Raji (cell line): ENCODE measurements at regions not wholly inside any gene's neighbourhood (a gene's known extent, or its start where the extent isn't known, plus 50 kb on each side); places are given as distances from the start of the nearest gene placed in this dataset.

Experiments
- POLR2A ChIP-seq: IDR thresholded peaks from 2 replicates; pipeline ENCODE4 v1.6.1; 2011; ENCODE audit warnings: low read depth, low read length, control low read depth; ENCODE audit not compliant: insufficient read depth

DNA sequence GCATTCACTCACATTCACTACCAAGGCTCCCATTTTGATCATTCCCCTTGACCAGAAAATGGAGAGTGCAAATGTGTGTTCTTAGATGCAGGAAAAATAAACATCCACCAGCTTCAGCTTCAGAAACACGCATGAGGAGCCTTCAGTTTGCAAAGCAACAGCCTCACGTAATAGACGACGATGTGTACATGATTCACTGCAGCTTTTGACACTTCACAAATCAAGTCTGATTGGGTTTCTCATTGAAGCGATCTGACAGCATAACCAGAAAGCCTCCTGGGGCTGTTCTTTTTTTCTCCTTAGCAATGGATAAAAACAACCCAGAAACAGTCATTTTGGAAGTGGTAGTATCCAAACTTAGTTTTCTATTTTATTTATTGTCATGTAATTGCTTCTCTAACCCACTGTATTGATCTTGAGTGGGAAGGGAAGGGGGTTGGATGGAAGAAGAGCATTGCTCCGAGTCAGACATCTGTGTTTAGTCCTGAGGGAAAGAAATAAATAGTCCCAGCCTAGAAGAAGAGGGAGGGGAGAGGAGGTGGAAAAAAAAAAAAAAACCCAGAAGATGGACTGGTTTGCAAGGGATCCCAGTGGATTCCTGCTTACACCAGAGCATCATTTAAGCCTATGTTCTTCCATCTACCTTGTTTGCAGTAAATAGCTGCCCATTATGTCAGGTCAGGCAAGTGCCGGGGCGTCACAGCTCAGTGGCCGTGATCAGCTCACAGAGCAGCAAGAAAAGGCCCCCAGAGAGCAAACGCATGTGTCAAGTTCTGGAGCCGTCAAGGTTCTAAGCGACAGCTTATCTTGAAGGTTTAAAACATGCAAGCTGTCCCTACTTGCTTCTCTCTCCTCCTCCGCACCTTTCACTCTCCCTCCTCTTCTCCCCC lies 190.2 kb upstream of the SNX2 start:
- no peak for TF ChIP-seq POLR2A

DNA sequence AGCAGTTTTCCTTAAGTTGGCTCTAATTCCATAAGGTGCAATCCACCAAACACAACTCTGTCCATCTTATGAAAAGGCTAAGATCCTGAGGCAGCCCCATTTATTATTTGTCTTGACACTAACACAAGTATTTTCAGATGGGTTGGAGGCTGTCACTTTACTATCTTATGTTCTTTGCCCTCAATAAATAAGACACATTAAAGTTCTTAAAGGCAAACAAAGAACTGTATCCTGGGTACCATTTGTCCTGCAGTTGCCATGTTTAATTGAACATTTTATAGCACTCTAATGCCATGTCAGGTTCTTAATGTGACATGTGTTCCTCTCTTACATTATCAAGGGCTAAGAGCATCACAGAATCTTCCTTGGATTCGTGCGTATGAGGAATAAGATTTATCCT lies 189.5 kb upstream of the SNX2 start:
- TF ChIP-seq POLR2A, result no peak

DNA sequence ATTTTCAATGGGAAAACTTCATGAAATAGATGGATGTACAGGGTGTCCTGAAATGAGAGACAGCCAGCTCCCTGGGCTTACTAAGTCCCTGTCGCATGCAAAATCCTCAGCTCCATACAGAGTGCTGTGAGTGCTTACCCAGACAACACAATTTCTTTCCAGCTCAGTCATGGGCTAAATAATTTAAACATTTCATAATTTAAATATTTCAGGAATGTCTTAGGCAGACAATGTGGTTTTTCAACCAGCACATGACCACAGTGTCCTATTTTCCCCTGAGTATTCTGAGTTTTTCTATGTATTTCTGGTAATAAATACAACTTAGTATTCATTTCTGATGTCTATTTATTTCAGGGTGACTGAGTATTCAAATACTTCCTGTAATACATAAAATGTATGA lies 188.5 kb upstream of the SNX2 start:
- TF ChIP-seq POLR2A, result no peak

DNA sequence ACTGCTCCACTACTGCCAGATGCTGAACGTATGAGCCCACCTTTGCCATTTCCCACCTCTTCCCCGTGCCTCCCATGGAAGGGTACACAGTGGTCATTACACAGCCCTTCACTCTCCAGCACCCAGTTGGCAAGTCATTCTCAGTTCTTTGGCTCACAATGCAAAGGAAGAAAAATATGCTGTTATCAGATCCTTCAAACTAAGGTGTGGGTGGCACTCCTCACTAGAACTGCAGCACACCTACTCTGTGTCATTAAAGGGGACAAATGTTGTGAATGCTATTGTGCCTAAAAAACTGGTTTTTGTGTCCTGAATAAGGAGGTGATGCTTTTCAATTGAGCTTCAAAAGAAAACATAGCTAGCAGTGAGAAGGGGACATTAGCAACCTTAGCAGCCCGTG lies 183.1 kb upstream of the SNX2 start:
- no peak for TF ChIP-seq POLR2A

DNA sequence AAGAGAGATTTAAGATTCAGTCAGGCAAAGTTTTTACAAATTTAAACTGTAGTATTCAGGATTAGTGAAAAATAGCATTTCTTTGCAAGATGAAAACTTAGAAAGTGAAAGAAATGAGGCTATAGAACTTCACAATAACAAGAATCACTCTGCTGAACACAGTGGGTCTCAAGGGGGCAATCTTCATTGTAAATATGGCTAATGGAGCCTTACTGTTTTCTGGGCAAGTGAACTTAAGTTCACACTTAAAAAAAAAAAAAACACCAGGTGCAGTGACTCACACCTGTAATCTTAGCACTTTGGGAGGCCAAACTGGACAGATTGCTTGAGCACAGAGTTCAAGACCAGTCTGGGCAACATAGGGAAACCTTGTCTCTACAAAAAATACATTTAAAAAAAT lies 175.9 kb upstream of the SNX2 start:
- no peak for TF ChIP-seq POLR2A

DNA sequence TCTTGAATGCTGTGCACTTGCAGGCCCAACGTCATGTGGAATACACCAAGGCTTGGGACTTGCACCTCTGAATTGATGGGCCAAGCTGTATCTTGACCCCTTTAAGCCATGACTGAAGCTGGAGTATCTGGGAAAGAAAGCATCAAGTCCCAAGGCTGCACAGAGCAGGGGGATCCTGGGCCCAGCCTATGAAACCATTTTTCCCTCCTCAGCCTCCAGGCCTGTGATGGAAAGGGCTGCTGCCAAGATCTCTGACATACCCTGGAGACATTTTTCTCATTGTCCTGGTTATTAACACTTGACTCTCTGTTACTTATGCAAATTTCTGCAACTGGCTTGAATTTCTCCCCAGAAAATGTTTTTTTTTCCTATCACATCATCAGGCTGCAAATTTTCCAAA lies 174.0 kb upstream of the SNX2 start:
- TF ChIP-seq POLR2A, result no peak

DNA sequence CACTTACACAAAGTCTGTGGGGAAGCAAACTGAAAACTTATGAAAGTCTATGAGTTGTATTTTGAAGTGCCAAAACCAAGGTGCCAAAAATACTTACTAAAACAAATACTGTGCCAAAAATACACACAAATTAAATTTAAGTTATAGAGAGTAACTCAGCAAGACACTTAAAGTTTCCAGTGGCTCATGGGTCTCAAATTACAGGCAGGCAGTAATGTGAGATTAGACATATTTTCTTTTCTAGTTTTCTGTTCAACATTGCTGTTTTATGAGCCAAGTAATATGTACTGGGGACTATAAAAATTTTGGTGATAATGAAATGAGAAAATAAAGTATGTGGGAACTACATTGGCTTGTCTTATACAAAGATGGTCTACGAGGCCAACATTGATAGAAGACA lies 172.2 kb upstream of the SNX2 start:
- no peak for TF ChIP-seq POLR2A

DNA sequence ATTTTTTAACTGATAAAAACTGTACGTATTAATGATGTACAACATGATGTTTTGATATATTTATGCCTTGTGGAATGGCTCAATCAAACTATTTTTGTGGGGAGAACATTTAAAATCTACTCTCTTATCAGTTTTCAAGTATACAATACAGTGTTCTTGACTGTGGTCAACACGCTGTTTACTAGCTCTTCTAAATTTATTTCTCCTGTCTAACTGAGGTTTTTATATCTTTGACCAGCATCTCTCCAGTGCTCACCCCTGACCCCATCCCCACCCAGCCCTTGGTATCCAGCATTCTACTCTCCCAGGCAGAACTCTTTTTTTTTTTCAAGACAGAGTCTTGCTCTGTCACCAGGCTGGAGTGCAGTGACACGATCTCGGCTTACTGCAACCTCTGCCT lies 169.6 kb upstream of the SNX2 start:
- TF ChIP-seq POLR2A, result no peak

DNA sequence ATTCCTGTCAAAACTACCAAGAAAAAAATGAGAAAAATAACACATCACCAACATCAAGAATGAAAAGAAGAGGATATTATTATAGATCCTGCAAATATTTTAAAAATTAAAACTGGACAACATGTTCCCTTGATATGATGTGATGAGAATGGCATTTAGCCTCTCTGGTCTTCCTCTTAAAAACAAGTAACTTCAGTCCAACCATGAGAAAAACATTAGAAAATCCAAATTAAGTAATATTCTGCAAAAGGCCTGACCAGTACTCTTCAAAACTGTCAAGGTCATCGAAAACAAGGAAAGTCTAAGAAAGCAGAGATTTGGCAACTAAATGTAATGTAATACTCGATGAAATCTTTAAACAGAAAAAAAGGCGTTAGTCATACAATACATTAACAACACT lies 167.1 kb upstream of the SNX2 start:
- no peak for TF ChIP-seq POLR2A

DNA sequence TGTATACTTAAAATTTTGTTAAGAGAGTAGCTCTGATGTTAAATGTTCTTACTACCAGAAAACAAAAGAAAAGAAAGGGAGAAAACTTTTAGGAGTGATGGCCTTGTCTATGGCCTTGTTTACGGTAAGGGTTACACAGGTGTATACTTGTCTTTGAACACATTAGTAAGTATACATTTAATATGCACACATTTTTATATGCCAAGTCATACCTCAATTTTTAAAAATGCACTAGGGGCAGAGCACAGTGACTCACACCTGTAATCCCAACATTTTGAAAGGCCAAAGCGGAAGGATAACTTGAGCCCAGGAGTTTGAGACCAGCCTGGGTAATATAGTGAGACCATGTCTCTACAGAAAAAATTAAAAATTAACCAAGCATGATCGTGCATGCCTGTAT lies 166.7 kb upstream of the SNX2 start:
- TF ChIP-seq POLR2A, result no peak

DNA sequence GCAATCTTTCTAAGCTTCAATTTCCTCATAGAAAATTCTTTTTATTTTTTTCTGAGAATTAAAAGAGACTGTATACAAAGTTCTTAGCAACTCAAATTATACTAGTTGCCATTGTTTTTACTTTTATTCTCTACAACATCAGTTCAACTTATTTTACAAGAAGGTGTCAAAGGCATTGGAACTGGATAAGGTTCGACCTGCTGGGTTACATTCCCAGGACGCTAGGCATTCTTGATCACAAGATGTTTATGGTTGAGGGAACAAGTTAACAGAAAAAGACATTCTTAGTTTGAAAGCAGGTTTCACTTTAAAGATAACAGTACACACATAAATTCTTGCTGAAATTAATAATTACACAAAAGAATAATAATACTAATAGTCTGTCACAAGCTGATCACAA lies 163.5 kb upstream of the SNX2 start:
- TF ChIP-seq POLR2A, result no peak

DNA sequence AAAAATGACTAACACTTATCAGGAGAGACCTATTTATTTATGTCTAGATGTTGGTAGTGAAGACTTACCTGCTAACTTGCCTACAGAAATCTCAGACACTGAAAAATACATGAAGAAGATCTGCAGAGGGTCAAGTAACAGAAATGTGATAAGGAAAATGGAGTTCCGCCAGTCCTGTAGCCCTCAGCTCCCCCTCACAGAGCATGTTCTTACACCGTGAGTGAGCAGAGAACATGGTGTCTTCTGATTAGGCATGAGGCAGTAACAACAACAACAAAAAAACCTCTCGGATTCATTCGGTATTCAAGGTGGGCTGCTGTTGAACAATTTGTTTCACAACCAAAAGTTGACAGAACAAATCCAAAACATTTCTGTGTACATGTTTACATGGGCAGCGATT lies 162.0 kb upstream of the SNX2 start:
- TF ChIP-seq POLR2A, result no peak

DNA sequence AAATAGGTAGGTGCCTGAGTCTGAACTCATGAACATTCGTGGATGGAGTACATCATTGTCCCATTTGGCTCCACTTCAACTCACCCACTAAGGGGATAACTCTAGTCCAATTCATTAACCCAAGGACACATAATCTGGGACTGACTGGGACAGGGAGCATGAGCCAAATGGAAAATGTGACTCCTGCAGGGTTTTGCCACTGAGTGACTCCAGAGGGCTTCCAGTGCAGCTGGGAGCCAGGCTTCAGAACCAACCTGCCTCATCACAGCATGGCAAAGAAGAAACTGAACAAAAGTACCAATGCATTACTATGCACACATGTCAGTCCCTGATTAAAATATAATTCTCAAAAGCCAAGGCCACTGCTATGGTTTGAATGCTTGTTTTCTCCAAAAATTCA lies 159.7 kb upstream of the SNX2 start:
- no peak for TF ChIP-seq POLR2A

DNA sequence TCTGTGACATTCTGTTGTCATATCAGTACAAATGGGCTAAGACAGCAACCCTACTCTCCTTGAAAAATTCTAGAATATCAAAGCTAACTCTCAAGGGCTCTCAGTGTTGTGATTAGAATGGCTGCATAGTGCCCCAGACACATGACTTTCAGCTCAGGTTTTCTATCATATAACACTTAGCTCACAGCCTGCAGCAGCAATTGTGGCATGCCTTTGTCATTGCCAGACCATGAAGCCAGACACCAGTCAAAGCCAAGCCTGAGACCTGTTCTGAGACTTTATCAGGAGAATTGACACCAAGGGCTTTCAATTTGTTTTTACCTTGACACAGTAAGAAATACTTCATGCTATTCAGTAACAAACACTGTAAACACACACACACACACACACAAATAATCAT lies 159.0 kb upstream of the SNX2 start:
- no peak for TF ChIP-seq POLR2A

DNA sequence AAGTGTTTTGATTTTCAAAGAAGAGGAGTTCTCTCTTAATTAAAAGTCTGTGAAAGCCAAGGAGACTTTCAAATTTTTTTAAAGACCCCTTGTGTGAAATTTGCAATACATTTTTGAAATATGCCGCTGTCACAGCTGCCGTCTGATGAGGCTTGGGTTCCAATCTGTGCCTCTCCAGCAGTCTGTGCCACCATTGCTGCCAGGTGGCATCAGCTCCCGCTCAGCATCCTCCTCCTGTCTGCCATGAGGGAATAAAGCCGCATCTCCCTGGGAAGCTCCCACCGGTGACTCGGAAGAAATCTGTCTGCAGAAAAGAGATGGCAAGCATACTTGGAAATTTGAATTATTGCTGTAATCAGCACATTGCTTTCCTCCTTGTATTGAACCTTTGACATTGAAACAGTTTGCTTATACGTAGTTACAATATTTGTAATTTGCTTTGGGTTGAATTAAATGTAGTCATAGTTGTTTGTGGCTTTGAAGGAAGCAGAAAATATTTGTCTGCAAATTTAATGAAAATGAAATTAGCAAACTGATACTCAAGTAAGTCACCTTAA lies 145.7 kb upstream of the SNX2 start:
- no peak for TF ChIP-seq POLR2A

DNA sequence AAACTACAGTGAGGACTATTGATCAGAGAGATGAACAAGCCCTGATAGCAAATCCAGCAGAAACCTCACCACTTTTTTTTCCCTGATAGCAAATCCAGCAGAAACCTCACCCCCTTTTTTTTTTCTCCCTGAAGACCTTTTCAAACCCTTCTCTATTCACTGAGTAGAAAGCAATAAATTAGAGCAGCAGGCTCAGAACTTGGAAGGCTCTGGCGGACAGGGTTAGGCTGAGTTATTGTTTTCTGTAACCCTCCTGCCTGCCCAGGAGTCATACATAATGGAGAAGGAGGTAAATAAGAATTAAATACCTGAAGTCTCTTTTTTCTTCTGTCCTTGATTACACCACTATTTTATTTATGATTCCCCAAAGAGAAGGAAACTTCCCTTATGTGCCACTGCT lies 136.3 kb upstream of the SNX2 start:
- TF ChIP-seq POLR2A, result no peak

DNA sequence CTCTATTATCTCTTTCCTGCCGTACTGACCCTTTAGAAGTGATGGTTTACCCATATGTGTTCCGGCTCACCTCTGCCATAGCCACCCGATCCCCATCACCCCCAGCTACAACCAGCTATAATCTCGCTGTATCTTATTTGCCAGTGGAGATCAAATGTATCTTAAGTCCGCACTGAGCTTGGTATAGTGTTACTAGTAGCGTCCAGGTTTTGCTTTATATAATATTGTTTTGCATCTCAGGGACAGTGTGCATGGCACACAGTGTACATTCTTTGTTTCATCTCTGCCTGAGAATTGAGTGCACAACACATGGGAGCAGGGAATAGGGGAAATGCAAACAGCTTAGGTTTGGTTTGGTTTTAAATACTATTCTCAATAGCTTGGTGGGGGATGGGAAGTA lies 135.8 kb upstream of the SNX2 start:
- no peak for TF ChIP-seq POLR2A
